K562 (cell line): ENCODE measurements at regions not wholly inside any gene's neighbourhood (a gene's known extent, or its start where the extent isn't known, plus 50 kb on each side); places are given as distances from the start of the nearest gene placed in this dataset.

Experiments used
- ATAC-seq: fragments of 200-7000 bp; cut with Tn5 transposase; 3 replicates; pipeline ENCODE4 v1.9.1; 2020; ENCODE audit warnings: moderate library complexity
- BruUV-seq: library from RNA; stranded (reverse); fragments of 400-500 nt; replicated peaks from 2 replicates; lab custom pipeline; 2021; lab: Mats Ljungman, UMichigan
- CTCF ChIA-PET: fragments of 300-600 bp; formaldehyde crosslinking; extraction: SDS; loops from one replicate; lab custom pipeline; 2021; ENCODE audit warnings: low intra/inter-chr PET ratio; lab: Yijun Ruan, JAX
- POLR2A ChIA-PET: fragments of 300-600, 350-650 bp; sonication (Branson Sonifier 250); formaldehyde crosslinking; extraction: SDS; loops from one replicate; lab custom pipeline; 2021; ENCODE audit warnings: antibody characterized with exemption, inconsistent platforms; lab: Yijun Ruan, JAX
- DNase-seq, 4 experiments: peaks; one replicate each; pipeline versions ENCODE4 v3.0.0 to v3.0.0-alpha.2; 2011 to 2018; ENCODE audit warnings: low spot score in 3 of 4, mixed read lengths in 3 of 4; ENCODE audit errors: extremely low read depth in 1 of 4
- FAIRE-seq: peaks from 2 replicates; lab custom pipeline; 2011; peaks lifted over from hg19 to GRCh38; lab: Jason Lieb, UNC
- H2AFZ ChIP-seq: 2 replicates; pipeline ENCODE4 v1.6.0; 2011; ENCODE audit warnings: low read depth, low read length, control low read depth, inconsistent platforms
- H3K27ac ChIP-seq: fragments of 200-600 bp; 3 replicates; pipeline ENCODE4 v1.8.0; 2011; ENCODE audit warnings: low read depth, mild to moderate bottlenecking, control low read depth, inconsistent platforms, low read length, moderate library complexity, mixed read lengths; ENCODE audit errors: extremely low read depth
- H3K27me3 ChIP-seq, 2 experiments: fragments of 300-600 bp in 1 of 2; 2 replicates in 1 of 2; 3 replicates in 1 of 2; pipeline versions ENCODE4 v1.6.0 to v1.8.0; 2011; ENCODE audit warnings: inconsistent platforms in 2 of 2, low read length in 2 of 2, mild to moderate bottlenecking in 1 of 2, mixed read lengths in 1 of 2, moderate library complexity in 1 of 2; ENCODE audit not compliant: control insufficient read depth in 2 of 2, insufficient read depth in 2 of 2
- H3K36me3 ChIP-seq: fragments of 300-600 bp; 3 replicates; pipeline ENCODE4 v1.8.0; 2011; ENCODE audit warnings: mild to moderate bottlenecking, low read length, inconsistent platforms; ENCODE audit not compliant: control insufficient read depth, insufficient read depth
- H3K4me1 ChIP-seq, 2 experiments: fragments of 200-600 bp in 1 of 2; replicated peaks in 1 of 2; 2 replicates in 1 of 2; 3 replicates in 1 of 2; pipeline versions ENCODE4 v1.5.1 to v1.8.0; 2011; ENCODE audit warnings: inconsistent platforms in 2 of 2, low read length in 2 of 2, mild to moderate bottlenecking in 1 of 2, mixed read lengths in 1 of 2, moderate library complexity in 1 of 2; ENCODE audit not compliant: control insufficient read depth in 2 of 2, insufficient read depth in 2 of 2
- H3K4me2 ChIP-seq: 2 replicates; pipeline ENCODE4 v1.6.1; 2011; ENCODE audit warnings: low read length, control low read depth, inconsistent platforms, mixed read lengths; ENCODE audit not compliant: insufficient read depth
- H3K4me3 ChIP-seq: fragments of 200-600 bp; sonication (generic), shearing (Covaris generic); 2 replicates; pipeline ENCODE4 v1.5.1; 2016; ENCODE audit warnings: control low read depth, inconsistent platforms
- H3K79me2 ChIP-seq: fragments of 200-600 bp; 3 replicates; pipeline ENCODE4 v1.8.0; 2011; ENCODE audit warnings: low read length, inconsistent platforms; ENCODE audit not compliant: control insufficient read depth, insufficient read depth
- H3K9ac ChIP-seq, 2 experiments: 2 replicates each; pipeline versions ENCODE4 v1.6.0 to v1.6.1; 2011; ENCODE audit warnings: low read depth in 2 of 2, low read length in 2 of 2, control low read depth in 1 of 2, inconsistent platforms in 1 of 2, mild to moderate bottlenecking in 1 of 2, mixed read lengths in 1 of 2; ENCODE audit not compliant: insufficient read depth in 1 of 2
- H3K9me1 ChIP-seq: one replicate; pipeline ENCODE4 v1.6.0; 2011; ENCODE audit warnings: inconsistent platforms, mild to moderate bottlenecking, low read length, moderate library complexity; ENCODE audit not compliant: control insufficient read depth, insufficient read depth
- H3K9me3 ChIP-seq: replicated peaks from 2 replicates; pipeline ENCODE4 v1.5.1; 2011; ENCODE audit warnings: low read depth, low read length, inconsistent platforms; ENCODE audit not compliant: control insufficient read depth, insufficient read depth
- H4K20me1 ChIP-seq: replicated peaks from 2 replicates; pipeline ENCODE4 v1.6.1; 2011; ENCODE audit warnings: low read length, inconsistent platforms, mixed read lengths; ENCODE audit not compliant: control insufficient read depth, insufficient read depth
- ARHGAP35 ChIP-seq: fragments of 450-650 bp; IDR thresholded peaks from 2 replicates; pipeline ENCODE4 v1.6.1; 2018; ENCODE audit not compliant: partially characterized antibody
- CBFA2T3 ChIP-seq: fragments of 450-650 bp; IDR thresholded peaks from 2 replicates; pipeline ENCODE4 v1.6.1; 2017
- HCFC1 ChIP-seq: IDR thresholded peaks from 2 replicates; pipeline ENCODE4 v1.6.1; 2012; ENCODE audit warnings: low read depth, low read length, improper control_type of control experiment
- HMBOX1 ChIP-seq: sonication (generic); IDR thresholded peaks from 2 replicates; pipeline ENCODE4 v1.6.1; 2016
- ILK ChIP-seq: fragments of 450-650 bp; IDR thresholded peaks from 2 replicates; pipeline ENCODE4 v1.6.1; 2016; ENCODE audit warnings: missing genetic modification characterization, low read depth, mild to moderate bottlenecking, missing compliant biosample characterization, moderate library complexity, borderline replicate concordance
- KDM4B ChIP-seq, 2 experiments: fragments of 450-650 bp in 1 of 2; sonication (generic) in 1 of 2; IDR thresholded peaks; 2 replicates each; pipeline ENCODE4 v1.6.1; 2016 to 2017; ENCODE audit warnings: borderline replicate concordance in 2 of 2, antibody characterized with exemption in 1 of 2, low read depth in 1 of 2, mild to moderate bottlenecking in 1 of 2
- MCM3 ChIP-seq: fragments of 450-650 bp; IDR thresholded peaks from 2 replicates; pipeline ENCODE4 v1.6.1; 2016
- ZBTB2 ChIP-seq: fragments of 450-650 bp; IDR thresholded peaks from 2 replicates; pipeline ENCODE4 v1.6.1; 2016; ENCODE audit warnings: antibody characterized with exemption
- ZNF224 ChIP-seq: sonication (generic); formaldehyde crosslinking; IDR thresholded peaks from 2 replicates; pipeline ENCODE4 v1.8.0; 2022; ENCODE audit warnings: mild to moderate bottlenecking, missing genetic modification reagents
- WGBS: fragments of 100-300 bp; shearing (Covaris generic); methylation state at CpG from one replicate; pipeline ENCODE4 v1.1.6; 2016; ENCODE audit warnings: low coverage, mixed read lengths; ENCODE audit not compliant: insufficient coverage; ENCODE audit errors: missing lambda C conversion rate; 5-methylcytosine and 5-hydroxymethylcytosine counted together
- in situ Hi-C: fragments of 300-500 bp; cut with MboI; formaldehyde crosslinking; loops from 4 replicates; pipeline ENCODE4 v1.15.0; 2018; ENCODE audit warnings: inconsistent platforms, mixed read lengths
- intact Hi-C: fragments of 100-400 bp; cut with micrococcal nuclease; formaldehyde crosslinking; loops from 2 replicates; pipeline ENCODE4 v1.14.2; 2022
- TF ChIP-seq, protein P1 (sequence below): fragments of 250-450 bp; sonication (Bioruptor Pico); IDR thresholded peaks from 2 replicates; pipeline ENCODE4 v1.5.0; 2020; ENCODE audit warnings: mild to moderate bottlenecking

DNA sequence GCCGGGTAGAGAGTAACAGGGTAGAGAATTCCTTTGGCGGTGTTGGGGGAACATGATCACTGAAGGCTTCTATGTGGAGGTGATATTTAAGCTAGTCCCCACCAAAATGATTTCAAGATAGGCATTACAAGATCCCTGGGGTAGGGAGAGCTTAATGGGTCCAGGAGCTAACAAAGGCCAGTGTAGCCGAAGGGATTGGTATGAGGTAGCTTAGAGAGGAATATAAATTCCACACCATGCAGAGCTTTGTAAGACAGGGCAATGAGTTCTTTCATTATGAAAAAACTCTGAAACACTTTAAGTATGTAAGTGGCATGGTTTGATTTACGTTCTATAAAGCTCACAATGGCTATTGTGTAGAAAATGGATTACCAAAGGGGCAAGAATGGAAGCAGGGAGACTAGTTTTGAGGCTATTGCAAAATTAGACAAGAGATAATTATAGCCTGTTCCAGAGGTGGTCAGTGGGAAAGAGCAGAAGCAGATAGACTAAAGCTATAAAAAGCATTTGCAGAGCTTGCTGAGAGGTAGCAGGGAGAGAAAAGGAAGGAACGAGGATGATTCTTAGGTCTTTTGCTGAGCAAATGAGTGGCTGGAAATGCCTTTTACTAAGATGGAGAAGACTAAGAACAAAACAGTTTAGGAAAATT lies 119.7 kb upstream of the SLC25A13 start (continued):
- TF ChIP-seq, protein P1, sequence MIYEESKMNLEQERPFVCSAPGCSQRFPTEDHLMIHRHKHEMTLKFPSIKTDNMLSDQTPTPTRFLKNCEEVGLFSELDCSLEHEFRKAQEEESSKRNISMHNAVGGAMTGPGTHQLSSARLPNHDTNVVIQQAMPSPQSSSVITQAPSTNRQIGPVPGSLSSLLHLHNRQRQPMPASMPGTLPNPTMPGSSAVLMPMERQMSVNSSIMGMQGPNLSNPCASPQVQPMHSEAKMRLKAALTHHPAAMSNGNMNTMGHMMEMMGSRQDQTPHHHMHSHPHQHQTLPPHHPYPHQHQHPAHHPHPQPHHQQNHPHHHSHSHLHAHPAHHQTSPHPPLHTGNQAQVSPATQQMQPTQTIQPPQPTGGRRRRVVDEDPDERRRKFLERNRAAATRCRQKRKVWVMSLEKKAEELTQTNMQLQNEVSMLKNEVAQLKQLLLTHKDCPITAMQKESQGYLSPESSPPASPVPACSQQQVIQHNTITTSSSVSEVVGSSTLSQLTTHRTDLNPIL (CRISPR knock-in tag), result no peak

DNA sequence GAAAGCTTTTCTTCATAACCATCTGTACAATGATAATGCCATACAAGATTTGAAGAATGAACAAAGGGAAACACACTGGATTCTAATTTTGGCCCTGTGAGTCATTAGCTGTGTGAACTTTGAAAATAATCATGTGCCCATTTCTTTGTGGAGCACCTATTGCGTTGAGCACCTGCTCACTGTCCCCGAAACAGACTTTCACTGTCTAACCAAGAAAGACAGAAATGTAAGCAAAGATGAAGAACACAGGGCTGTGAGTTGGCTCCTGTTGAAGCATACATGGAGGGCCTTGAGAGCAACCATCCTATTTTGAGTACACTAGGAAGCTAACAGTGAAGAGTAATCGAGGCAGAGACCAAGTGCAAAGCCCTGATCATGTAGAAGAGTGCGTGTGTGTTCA lies 118.4 kb upstream of the SLC25A13 start:
- no peak overlapping the region for H3K27ac ChIP-seq
- in situ Hi-C loops, result no loop called here
- TF ChIP-seq ZNF224 (no peak), KDM4B (IDR thresholded peaks at IDR 0.05; ENCODE audit: borderline replicate concordance in 2 of 2, low read depth in 1 of 2) (no peak), ARHGAP35 (no peak), ILK (no peak), HMBOX1 (no peak), MCM3 (no peak), HCFC1 (no peak), ZBTB2 (no peak), CBFA2T3 (no peak)
- no peaks in the 10 kb centered on the region for H3K27me3 ChIP-seq
- H3K4me2 ChIP-seq, result no peak overlapping the region
- no peaks in the 10 kb centered on the region for H3K9me3 ChIP-seq
- ATAC-seq (no peak), FAIRE-seq (no peak), DNase-seq (no peak)
- ChIA-PET CTCF (no interaction called here), POLR2A (no interaction called here)
- H3K4me3 ChIP-seq, result no peak overlapping the region
- H3K9me1 ChIP-seq, result no peaks in the 10 kb centered on the region
- 0% methylated on average over 4 of the region's 4 CpGs for WGBS
- no peaks in the 10 kb centered on the region for H3K4me1 ChIP-seq
- no peak overlapping the region for H3K9ac ChIP-seq
- BruUV-seq, result no TSS peak
- H2AFZ ChIP-seq, result no peak overlapping the region
- H4K20me1 ChIP-seq, result no peaks in the 10 kb centered on the region
- H3K36me3 ChIP-seq, result no peaks in the 10 kb centered on the region
- intact Hi-C loops, result no loop called here
- H3K79me2 ChIP-seq, result no peaks in the 10 kb centered on the region
